HFFc6 (cell line): ENCODE measurements at regions not wholly inside any gene's neighbourhood (a gene's known extent, or its start where the extent isn't known, plus 50 kb on each side); places are given as distances from the start of the nearest gene placed in this dataset.
"Not testable (repeated sequence)": the region's sequence is repeated elsewhere in the genome, so short reads cannot be mapped to it uniquely, and the experiment has no call there.

Experiments
- DNase-seq: peaks from one replicate; pipeline ENCODE4 v3.0.0-alpha.2; 2018
- H3K27ac Mint-ChIP-seq: 2 replicates; pipeline ENCODE4 v1.8.0; 2020; ENCODE audit warnings: mild to moderate bottlenecking, mixed read lengths
- H3K27me3 Mint-ChIP-seq: 2 replicates; pipeline ENCODE4 v1.8.0; 2021; ENCODE audit warnings: mild to moderate bottlenecking, moderate library complexity, mixed read lengths; ENCODE audit not compliant: insufficient read depth
- H3K36me3 Mint-ChIP-seq: 2 replicates; pipeline ENCODE4 v1.8.0; 2021; ENCODE audit warnings: low read depth, mixed read lengths
- H3K4me1 Mint-ChIP-seq: 2 replicates; pipeline ENCODE4 v1.8.0; 2020; ENCODE audit warnings: low read depth, mixed read lengths
- H3K4me3 Mint-ChIP-seq: 2 replicates; pipeline ENCODE4 v1.8.0; 2020; ENCODE audit warnings: mild to moderate bottlenecking, moderate library complexity, mixed read lengths
- H3K9me3 Mint-ChIP-seq: 2 replicates; pipeline ENCODE4 v1.8.0; 2020; ENCODE audit warnings: mild to moderate bottlenecking, mixed read lengths
- TF ChIP-seq, protein P1 (sequence below): fragments of 200-600 bp; sonication (generic); IDR thresholded peaks from 2 replicates; pipeline ENCODE4 v1.5.0; 2021; ENCODE audit warnings: antibody characterized with exemption, mild to moderate bottlenecking

DNA sequence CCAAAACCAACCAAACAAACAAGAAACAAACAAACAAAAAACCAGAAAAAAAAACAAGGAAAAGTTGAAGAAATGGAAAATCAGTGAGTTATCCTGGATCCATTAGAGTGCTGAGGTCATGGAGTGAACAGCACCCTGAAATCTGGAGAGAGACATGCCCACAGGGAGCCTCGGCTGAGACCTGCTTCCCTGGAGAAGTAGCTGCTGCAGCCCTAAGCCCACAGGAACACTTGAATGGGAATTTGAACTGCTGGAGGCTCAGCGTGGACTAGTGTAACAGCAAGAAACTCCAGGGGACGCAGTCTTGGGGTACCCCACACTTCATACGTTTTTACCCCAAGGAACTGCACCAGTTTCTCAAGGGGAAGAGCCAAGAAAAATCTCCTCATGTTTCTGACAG is 144.1 kb upstream of the UBE3A start:
- H3K36me3 Mint-ChIP-seq = no peaks in the 10 kb centered on the region
- TF ChIP-seq, protein P1, sequence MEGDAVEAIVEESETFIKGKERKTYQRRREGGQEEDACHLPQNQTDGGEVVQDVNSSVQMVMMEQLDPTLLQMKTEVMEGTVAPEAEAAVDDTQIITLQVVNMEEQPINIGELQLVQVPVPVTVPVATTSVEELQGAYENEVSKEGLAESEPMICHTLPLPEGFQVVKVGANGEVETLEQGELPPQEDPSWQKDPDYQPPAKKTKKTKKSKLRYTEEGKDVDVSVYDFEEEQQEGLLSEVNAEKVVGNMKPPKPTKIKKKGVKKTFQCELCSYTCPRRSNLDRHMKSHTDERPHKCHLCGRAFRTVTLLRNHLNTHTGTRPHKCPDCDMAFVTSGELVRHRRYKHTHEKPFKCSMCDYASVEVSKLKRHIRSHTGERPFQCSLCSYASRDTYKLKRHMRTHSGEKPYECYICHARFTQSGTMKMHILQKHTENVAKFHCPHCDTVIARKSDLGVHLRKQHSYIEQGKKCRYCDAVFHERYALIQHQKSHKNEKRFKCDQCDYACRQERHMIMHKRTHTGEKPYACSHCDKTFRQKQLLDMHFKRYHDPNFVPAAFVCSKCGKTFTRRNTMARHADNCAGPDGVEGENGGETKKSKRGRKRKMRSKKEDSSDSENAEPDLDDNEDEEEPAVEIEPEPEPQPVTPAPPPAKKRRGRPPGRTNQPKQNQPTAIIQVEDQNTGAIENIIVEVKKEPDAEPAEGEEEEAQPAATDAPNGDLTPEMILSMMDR = no peak
- H3K9me3 Mint-ChIP-seq = no peaks in the 10 kb centered on the region
- peaks cover 6% of the 10 kb centered on the region; the same call in 1 of the 2 replicates for H3K27me3 Mint-ChIP-seq
- H3K4me3 Mint-ChIP-seq = no peak overlapping the region
- H3K27ac Mint-ChIP-seq = no peak overlapping the region
- H3K4me1 Mint-ChIP-seq = no peaks in the 10 kb centered on the region; the same call in 1 of the 2 replicates
- no peak for DNase-seq

DNA sequence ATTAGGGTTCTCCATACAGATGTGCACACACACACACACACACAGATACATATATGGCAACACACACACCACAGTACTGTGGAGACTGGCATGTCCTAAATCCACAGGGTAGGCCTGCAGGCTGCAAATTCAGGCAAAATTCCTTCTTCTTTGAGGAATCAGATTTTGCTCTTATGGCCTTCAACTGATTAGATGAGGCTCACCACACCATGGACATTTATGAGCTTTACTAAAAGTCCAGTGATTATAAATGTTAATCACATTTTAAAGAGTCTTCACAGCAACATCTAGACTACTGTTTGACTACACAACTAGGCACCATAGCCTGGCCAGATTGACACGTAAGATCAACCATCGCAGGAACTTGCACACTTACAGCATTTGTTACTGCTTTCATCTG is 140.3 kb upstream of the UBE3A start:
- TF ChIP-seq, protein P1 = no peak

DNA sequence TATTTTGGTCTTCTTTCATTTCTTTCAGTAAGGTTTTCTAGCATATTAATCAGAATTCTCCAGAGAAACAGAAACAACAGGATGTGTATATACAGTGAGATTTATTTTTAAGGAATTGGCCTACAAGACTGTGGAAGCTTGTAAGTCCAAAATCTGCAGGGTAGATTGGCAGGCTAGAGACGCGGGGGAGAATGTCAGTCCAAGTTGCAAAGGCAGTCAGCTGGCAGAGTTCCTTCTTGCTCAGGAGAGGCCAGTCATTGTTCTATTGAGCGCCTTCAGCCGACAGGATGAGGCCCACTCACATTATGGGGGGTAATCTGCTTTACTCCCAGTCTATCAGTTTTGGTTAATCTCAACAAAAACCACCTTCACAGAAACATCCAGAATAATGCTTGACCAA is 133.4 kb upstream of the UBE3A start:
- H3K9me3 Mint-ChIP-seq = no peaks in the 10 kb centered on the region
- peaks cover 8% of the 10 kb centered on the region for H3K27me3 Mint-ChIP-seq
- no peak overlapping the region for H3K27ac Mint-ChIP-seq

More for the DNA sequence above, 140.3 kb upstream of the UBE3A start:
- no peak overlapping the region for H3K27ac Mint-ChIP-seq
- H3K9me3 Mint-ChIP-seq = no peaks in the 10 kb centered on the region
- no peak for DNase-seq
- H3K4me1 Mint-ChIP-seq = no peaks in the 10 kb centered on the region
- H3K36me3 Mint-ChIP-seq = no peaks in the 10 kb centered on the region
- no peak overlapping the region for H3K4me3 Mint-ChIP-seq
- peaks cover 12% of the 10 kb centered on the region; the same call in 1 of the 2 replicates for H3K27me3 Mint-ChIP-seq

DNA sequence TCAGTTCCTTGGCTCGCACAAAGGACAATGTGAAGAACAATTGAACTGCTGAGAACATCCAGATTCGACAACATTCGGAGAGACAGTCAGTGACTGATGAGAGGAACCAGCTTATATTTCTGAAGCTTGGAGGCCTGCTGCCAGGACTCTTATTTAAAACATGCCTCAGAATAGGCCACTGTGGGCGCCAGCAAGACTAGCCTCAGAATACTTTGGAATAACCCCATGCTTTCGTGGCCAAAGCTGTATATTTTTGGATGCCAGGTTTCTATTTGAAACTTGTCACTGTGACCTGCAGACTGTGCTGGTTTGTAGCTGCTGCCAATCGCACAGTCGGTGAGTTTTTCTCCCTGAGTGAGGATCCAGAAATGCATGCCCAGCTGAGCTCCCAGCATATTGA is 129.9 kb upstream of the UBE3A start:
- Mint-ChIP-seq H3K4me1 (no peaks in the 10 kb centered on the region), H3K36me3 (0 out of 2 replicates have a peak, but pooled peaks cover 5% of the 10 kb centered on the region), H3K27ac (no peak overlapping the region), H3K27me3 (peaks cover 12% of the 10 kb centered on the region), H3K9me3 (no peaks in the 10 kb centered on the region; the same call in 1 of the 2 replicates), H3K4me3 (no peak overlapping the region)
- TF ChIP-seq, protein P1 = no peak
- no peak for DNase-seq

More for the DNA sequence above, 133.4 kb upstream of the UBE3A start:
- Mint-ChIP-seq H3K36me3 (no peaks in the 10 kb centered on the region), H3K4me1 (no peaks in the 10 kb centered on the region), H3K4me3 (no peak overlapping the region)
- TF ChIP-seq, protein P1 = no peak
- no peak for DNase-seq

DNA sequence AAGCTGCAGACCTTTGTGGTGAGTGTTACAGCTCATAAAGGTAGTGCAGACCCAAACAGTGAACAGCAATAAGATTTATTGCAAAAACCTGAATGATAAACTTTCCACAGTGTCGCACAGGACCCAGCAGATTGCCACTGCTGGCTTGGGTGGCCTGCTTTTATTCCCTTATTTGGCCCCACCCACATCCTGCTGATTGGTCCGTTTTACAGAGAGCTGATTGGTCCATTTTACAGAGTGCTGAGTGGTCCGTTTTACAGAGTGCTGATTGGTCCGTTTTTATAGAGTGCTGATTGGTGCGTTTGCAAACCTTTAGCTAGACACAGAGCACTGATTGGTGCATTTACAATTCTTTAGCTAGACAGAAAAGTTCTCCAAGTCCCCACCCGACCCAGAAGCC is 127.7 kb upstream of the UBE3A start:
- H3K27ac Mint-ChIP-seq, H3K9me3 Mint-ChIP-seq, DNase-seq, H3K36me3 Mint-ChIP-seq, H3K4me3 Mint-ChIP-seq, H3K4me1 Mint-ChIP-seq: not testable (repeated sequence)
- peaks cover 12% of the 10 kb centered on the region for H3K27me3 Mint-ChIP-seq

DNA sequence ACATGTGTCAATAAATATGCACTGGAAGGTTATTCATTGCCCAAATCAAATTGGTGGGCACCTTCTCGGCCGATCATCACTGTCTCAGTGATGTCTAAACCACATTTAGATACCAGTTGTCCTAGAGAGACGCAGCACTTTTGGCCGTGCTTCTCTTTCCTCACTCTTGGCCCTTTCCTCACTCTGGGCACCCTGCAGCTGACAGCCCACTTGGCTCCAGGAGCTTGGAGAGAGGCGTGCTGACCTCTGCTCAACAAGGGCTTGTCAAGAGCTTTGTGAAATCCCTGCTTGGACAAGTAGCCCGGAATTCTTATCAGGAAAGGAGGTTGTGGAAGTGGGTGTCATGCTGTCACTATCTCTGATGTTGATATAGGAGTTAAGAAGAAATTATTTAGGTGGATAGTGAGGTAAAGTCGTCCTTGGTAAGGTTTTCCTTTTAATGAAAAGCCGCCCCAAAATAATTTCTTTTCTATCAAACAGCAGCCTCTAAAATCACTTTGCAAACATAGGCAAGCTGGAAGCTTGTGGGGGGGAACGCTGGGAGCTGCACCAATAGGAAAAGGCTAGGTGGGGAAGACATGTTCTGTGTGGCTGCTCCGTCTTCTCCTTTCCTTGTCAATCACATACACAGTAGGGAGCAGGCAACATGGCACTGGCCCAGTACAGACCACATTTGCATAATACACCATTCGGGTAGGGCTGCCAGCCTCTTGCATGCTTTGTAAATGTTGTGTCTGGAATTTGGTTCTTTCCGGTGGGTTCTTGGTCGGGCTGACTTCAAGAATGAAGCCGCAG is 126.8 kb upstream of the UBE3A start:
- H3K4me1 Mint-ChIP-seq = no peaks in the 10 kb centered on the region
- H3K9me3 Mint-ChIP-seq = no peaks in the 10 kb centered on the region; the same call in 1 of the 2 replicates
- H3K36me3 Mint-ChIP-seq = 0 out of 2 replicates have a peak, but pooled peaks cover 5% of the 10 kb centered on the region
- H3K27me3 Mint-ChIP-seq = peaks cover 12% of the 10 kb centered on the region
- DNase-seq = no peak
- H3K27ac Mint-ChIP-seq = no peak overlapping the region
- no peak overlapping the region for H3K4me3 Mint-ChIP-seq
- TF ChIP-seq, protein P1 = no peak
